ENCODE measurements at regions not wholly inside any gene's neighbourhood (a gene's known extent, or its start where the extent isn't known, plus 50 kb on each side); places are given as distances from the start of the nearest gene placed in this dataset.
A peak's percentile ranks its signal among the peaks of the same experiment; 100 is the strongest.

DNA sequence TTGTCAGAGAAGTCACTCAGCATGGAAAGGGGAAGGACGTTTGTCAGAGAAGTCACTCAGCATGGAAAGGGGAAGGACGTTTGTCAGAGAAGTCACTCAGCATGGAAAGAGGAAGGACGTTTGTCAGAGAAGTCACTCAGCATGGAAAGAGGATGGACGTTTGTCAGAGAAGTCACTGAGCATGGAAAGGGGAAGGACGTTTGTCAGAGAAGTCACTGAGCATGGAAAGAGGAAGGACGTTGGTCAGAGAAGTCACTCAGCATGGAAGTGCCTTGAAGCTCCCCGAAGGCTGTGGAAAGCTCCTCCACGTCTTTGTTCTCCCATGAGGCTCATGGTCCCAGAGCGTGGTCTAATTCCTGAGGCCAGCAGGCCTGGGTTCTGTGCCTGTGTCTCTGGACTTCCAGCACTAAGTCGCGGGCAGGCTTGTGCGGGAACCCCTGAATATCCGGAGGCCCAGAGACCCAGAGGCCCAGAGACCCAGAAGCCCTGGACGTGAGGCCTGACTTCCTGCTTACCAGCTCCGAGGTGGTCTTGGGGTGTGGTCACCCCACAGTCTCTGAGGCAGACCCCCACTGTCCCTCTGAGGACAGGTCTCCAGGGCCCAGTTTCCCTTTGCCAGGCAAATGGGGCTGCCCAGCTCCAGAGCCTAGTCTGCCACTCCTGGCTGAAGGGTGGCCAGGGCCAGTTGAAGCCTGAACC, 70.4 kb upstream of the TWIST2 start:
- Histone ChIP-seq H3K4me1 (ENCODE audit: control insufficient read depth in 1 of 2, insufficient read depth in 2 of 2, low read length in 2 of 2) (no peaks in the 10 kb centered on the region), H3K9me3 (ENCODE audit: control insufficient read depth, low read length) (no peaks in the 10 kb centered on the region), H3K27ac (ENCODE audit: low read depth in 1 of 2, low read length in 2 of 2) (no peak overlapping the region), H3K4me3 (ENCODE audit: low read length in 2 of 2) (no peak overlapping the region), H3K36me3 (ENCODE audit: control insufficient read depth in 1 of 2, insufficient read depth in 2 of 2, low read length in 1 of 2) (no peaks in the 10 kb centered on the region), H3K27me3 (ENCODE audit: control insufficient read depth in 1 of 2, insufficient read depth in 2 of 2, low read length in 1 of 2) (no peaks in the 10 kb centered on the region)
- DNase-seq (peak in 1 of 2 donors; percentile 26), ATAC-seq (ENCODE audit: low FRiP score) (no peak)
- intact Hi-C loops (cut with DNase I): no loop called here
- WGBS, 2 donors: 57 to 63% methylated on average over 11 to 15 of the region's 15 CpGs

GRCh38 chr2:238784671-238785527, 63.0 kb upstream of the TWIST2 start:
- WGBS, 2 donors: 12 to 13% methylated on average over 17 of the region's 17 CpGs
- H3K27me3 ChIP-seq (ENCODE audit: control insufficient read depth in 1 of 2, insufficient read depth in 2 of 2, low read length in 1 of 2): no peaks in the 10 kb centered on the region
- H3K36me3 ChIP-seq (ENCODE audit: control insufficient read depth in 1 of 2, insufficient read depth in 2 of 2, low read length in 1 of 2): no peaks in the 10 kb centered on the region
- H3K9me3 ChIP-seq (ENCODE audit: control insufficient read depth, low read length): no peaks in the 10 kb centered on the region
- no peak overlapping the region for H3K27ac ChIP-seq (ENCODE audit: low read depth in 1 of 2, low read length in 2 of 2)
- DNase-seq: peak; percentile 75 to 91
- intact Hi-C loops (cut with DNase I): loop anchor here (1.0 to 5.0 kb wide), 4 partner anchors 63 to 413 kb away; no protein-coding TSS in a partner anchor
- H3K4me1 ChIP-seq (ENCODE audit: control insufficient read depth in 1 of 2, insufficient read depth in 2 of 2, low read length in 2 of 2): no peaks in the 10 kb centered on the region
- ATAC-seq (ENCODE audit: low FRiP score): peak; percentile 86
- H3K4me3 ChIP-seq (ENCODE audit: low read length in 2 of 2): no peak overlapping the region

DNA sequence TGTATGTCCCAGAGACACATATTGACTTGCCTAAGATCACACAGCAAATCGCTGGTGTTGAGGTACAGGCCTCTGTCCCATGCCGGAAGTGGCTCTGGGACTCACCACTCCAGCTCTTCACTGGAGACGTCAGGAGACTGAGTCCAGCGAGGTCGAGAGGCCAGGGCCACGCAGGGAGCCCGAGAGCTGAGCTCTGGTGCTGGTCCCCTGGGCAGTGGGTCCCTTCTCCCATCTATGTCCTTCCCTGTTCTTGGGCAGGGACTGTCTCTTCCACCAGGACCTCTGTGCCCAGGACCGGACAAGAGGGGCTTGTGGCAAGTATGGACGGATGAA, 62.4 kb upstream of the TWIST2 start:
- no peak overlapping the region for H3K4me3 ChIP-seq (ENCODE audit: low read length in 2 of 2)
- H3K9me3 ChIP-seq (ENCODE audit: control insufficient read depth, low read length): no peaks in the 10 kb centered on the region
- DNase-seq (no peak), ATAC-seq (ENCODE audit: low FRiP score) (peak; percentile 27)
- 87 to 89% methylated on average over 9 of the region's 9 CpGs for WGBS, 2 donors
- no peaks in the 10 kb centered on the region for H3K36me3 ChIP-seq (ENCODE audit: control insufficient read depth in 1 of 2, insufficient read depth in 2 of 2, low read length in 1 of 2)
- H3K27me3 ChIP-seq (ENCODE audit: control insufficient read depth in 1 of 2, insufficient read depth in 2 of 2, low read length in 1 of 2): no peaks in the 10 kb centered on the region
- intact Hi-C loops (cut with DNase I): loop anchor here in 1 of 2 donors (5.0 kb wide), 1 partner anchor 413 kb away; no protein-coding TSS in a partner anchor
- no peaks in the 10 kb centered on the region for H3K4me1 ChIP-seq (ENCODE audit: control insufficient read depth in 1 of 2, insufficient read depth in 2 of 2, low read length in 2 of 2)
- no peak overlapping the region for H3K27ac ChIP-seq (ENCODE audit: low read depth in 1 of 2, low read length in 2 of 2)

- H3K36me3 ChIP-seq (ENCODE audit: control insufficient read depth in 1 of 2, insufficient read depth in 2 of 2, low read length in 1 of 2): no peaks in the 10 kb centered on the region
- ATAC-seq (ENCODE audit: low FRiP score): no peak
- no peak for DNase-seq
- H3K27me3 ChIP-seq (ENCODE audit: control insufficient read depth in 1 of 2, insufficient read depth in 2 of 2, low read length in 1 of 2): no peaks in the 10 kb centered on the region
- 91 to 94% methylated on average over 9 of the region's 9 CpGs for WGBS, 2 donors
- H3K4me1 ChIP-seq (ENCODE audit: control insufficient read depth in 1 of 2, insufficient read depth in 2 of 2, low read length in 2 of 2): no peaks in the 10 kb centered on the region
- H3K9me3 ChIP-seq (ENCODE audit: control insufficient read depth, low read length): no peaks in the 10 kb centered on the region
- intact Hi-C loops (cut with DNase I): loop anchor here in 1 of 2 donors (5.0 kb wide), 1 partner anchor 414 kb away; no protein-coding TSS in a partner anchor
- H3K27ac ChIP-seq (ENCODE audit: low read depth in 1 of 2, low read length in 2 of 2): no peak overlapping the region
- H3K4me3 ChIP-seq (ENCODE audit: low read length in 2 of 2): no peak overlapping the region
These were observed 61.5 kb upstream of the TWIST2 start for GRCh38 chr2:238786379-238786778.

DNA sequence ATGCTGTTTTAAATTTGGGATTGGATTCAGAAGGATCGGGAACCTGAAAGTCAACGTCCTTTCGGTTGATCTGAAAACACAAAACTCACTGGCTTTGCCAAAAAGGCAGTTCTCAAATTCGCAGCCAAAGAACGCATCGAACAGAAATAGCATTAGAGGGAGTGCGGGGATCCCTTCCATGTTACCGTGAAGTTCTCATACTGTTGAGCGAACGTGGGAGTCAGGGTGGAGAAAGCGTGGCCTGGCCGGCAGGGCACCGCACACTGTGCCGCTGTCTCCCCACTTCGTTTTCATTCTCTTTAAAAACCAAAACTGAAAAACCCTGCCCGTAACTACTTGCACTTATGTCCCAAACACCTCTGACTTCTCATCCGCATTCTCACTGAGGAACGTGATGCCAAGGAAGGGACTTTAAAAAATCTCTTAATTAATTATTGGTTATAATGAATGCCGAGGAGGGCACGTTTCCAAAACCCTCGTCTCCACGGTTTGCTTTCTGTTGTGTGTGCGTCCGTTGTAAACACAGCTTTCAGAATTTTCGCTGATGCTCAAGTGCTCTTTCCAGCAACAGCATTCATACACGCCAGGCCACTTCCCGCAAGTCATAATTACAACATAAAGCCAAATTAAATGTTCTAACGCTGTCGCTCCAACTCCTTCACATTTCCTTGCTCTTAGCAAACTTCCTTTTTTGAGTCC, 60.9 kb upstream of the TWIST2 start:
- H3K36me3 ChIP-seq (ENCODE audit: control insufficient read depth in 1 of 2, insufficient read depth in 2 of 2, low read length in 1 of 2): no peaks in the 10 kb centered on the region
- H3K9me3 ChIP-seq (ENCODE audit: control insufficient read depth, low read length): no peaks in the 10 kb centered on the region
- ATAC-seq (ENCODE audit: low FRiP score): no peak
- H3K27me3 ChIP-seq (ENCODE audit: control insufficient read depth in 1 of 2, insufficient read depth in 2 of 2, low read length in 1 of 2): no peaks in the 10 kb centered on the region
- no peak overlapping the region for H3K27ac ChIP-seq (ENCODE audit: low read depth in 1 of 2, low read length in 2 of 2)
- intact Hi-C loops (cut with DNase I): loop anchor here in 1 of 2 donors (5.0 kb wide), 1 partner anchor 415 kb away; no protein-coding TSS in a partner anchor
- DNase-seq: no peak
- H3K4me3 ChIP-seq (ENCODE audit: low read length in 2 of 2): no peak overlapping the region
- no peaks in the 10 kb centered on the region for H3K4me1 ChIP-seq (ENCODE audit: control insufficient read depth in 1 of 2, insufficient read depth in 2 of 2, low read length in 2 of 2)
- 74 to 75% methylated on average over 29 of the region's 29 CpGs for WGBS, 2 donors

- Histone ChIP-seq H3K4me3 (ENCODE audit: low read length in 2 of 2) (no peak overlapping the region), H3K36me3 (ENCODE audit: control insufficient read depth in 1 of 2, insufficient read depth in 2 of 2, low read length in 1 of 2) (no peaks in the 10 kb centered on the region), H3K9me3 (ENCODE audit: control insufficient read depth, low read length) (no peaks in the 10 kb centered on the region), H3K27ac (ENCODE audit: low read depth in 1 of 2, low read length in 2 of 2) (no peak overlapping the region), H3K4me1 (ENCODE audit: control insufficient read depth in 1 of 2, insufficient read depth in 2 of 2, low read length in 2 of 2) (no peaks in the 10 kb centered on the region), H3K27me3 (ENCODE audit: control insufficient read depth in 1 of 2, insufficient read depth in 2 of 2, low read length in 1 of 2) (no peaks in the 10 kb centered on the region)
- ATAC-seq (ENCODE audit: low FRiP score) (no peak), DNase-seq (no peak)
- 93 to 94% methylated on average over 5 of the region's 5 CpGs for WGBS, 2 donors
- intact Hi-C loops (cut with DNase I): loop anchor here in 1 of 2 donors (5.0 kb wide), 1 partner anchor 415 kb away; no protein-coding TSS in a partner anchor
These were observed 60.4 kb upstream of the TWIST2 start for GRCh38 chr2:238787501-238787900.

DNA sequence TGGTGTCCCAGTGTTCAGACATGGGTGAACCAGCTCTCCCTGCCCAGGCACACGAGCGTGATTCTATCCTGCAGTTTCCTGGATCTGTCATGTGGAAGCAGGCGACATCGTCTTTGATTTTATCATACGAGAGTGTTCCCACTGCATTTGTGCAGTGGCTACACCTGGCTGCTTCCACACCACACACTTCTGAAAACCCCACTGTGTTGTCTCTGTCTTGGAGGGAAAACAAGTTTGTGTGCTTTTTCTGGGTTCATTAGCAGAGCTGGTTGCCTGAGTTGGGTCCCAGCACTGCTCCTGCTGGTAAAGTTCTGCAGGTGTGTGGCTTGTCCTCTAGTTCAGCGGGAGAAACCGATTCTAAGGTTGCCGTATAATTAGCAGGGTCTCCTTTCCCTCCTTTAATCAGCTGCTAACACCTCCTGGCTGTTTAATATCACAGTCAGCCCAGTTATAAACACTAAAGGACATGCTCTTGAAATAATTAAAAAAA, 58.5 kb upstream of the TWIST2 start:
- Histone ChIP-seq H3K4me1 (ENCODE audit: control insufficient read depth in 1 of 2, insufficient read depth in 2 of 2, low read length in 2 of 2) (no peaks in the 10 kb centered on the region), H3K9me3 (ENCODE audit: control insufficient read depth, low read length) (no peaks in the 10 kb centered on the region), H3K27ac (ENCODE audit: low read depth in 1 of 2, low read length in 2 of 2) (no peak overlapping the region), H3K27me3 (ENCODE audit: control insufficient read depth in 1 of 2, insufficient read depth in 2 of 2, low read length in 1 of 2) (no peaks in the 10 kb centered on the region), H3K36me3 (ENCODE audit: control insufficient read depth in 1 of 2, insufficient read depth in 2 of 2, low read length in 1 of 2) (no peaks in the 10 kb centered on the region), H3K4me3 (ENCODE audit: low read length in 2 of 2) (no peak overlapping the region)
- ATAC-seq (ENCODE audit: low FRiP score): no peak
- DNase-seq: peak in 1 of 2 donors; percentile 11
- intact Hi-C loops (cut with DNase I): loop anchor here in 1 of 2 donors (5.0 kb wide), 1 partner anchor 417 kb away; no protein-coding TSS in a partner anchor
- 95 to 96% methylated on average over 8 of the region's 8 CpGs for WGBS, 2 donors

DNA sequence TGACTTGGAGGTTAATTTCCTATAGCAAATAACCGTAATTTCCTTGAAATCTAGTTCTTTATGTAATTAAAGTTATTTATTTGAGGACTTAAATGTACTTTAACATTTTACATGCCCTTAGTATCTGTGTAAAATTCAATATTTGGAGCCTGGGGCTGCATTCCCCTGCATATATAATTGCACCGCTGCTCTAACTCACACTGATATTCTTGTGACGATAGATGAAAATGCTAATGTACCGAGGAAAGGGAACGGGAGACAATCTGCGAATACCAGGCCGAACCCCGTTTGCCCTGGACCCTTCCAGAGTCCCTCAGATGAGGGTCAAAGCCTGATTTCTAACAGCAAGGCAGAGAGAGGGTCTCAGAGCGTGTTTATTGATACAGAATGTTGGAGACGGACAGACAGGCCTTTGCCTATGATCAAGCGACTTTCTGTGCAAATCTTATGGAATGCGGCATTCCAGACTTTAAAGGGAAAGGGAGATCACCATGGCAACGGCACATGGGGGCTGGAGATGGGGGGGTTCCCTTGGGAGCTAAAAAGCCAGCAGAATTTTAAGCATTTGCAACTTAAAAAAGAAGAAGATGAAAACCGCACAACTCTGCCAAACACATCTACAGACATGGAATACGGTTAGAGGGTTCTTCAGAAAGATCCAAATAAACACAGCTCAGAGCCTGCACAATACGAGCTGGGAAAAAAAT, 57.6 kb upstream of the TWIST2 start:
- WGBS, 2 donors: 70 to 73% methylated on average over 16 of the region's 16 CpGs

More for the DNA sequence above, 57.6 kb upstream of the TWIST2 start:
- no peak overlapping the region for H3K4me3 ChIP-seq (ENCODE audit: low read length in 2 of 2)
- ATAC-seq (ENCODE audit: low FRiP score) (no peak), DNase-seq (no peak)
- no peaks in the 10 kb centered on the region for H3K36me3 ChIP-seq (ENCODE audit: control insufficient read depth in 1 of 2, insufficient read depth in 2 of 2, low read length in 1 of 2)
- H3K9me3 ChIP-seq (ENCODE audit: control insufficient read depth, low read length): no peaks in the 10 kb centered on the region
- H3K27ac ChIP-seq (ENCODE audit: low read depth in 1 of 2, low read length in 2 of 2): no peak overlapping the region
- no peaks in the 10 kb centered on the region for H3K4me1 ChIP-seq (ENCODE audit: control insufficient read depth in 1 of 2, insufficient read depth in 2 of 2, low read length in 2 of 2)
- intact Hi-C loops (cut with DNase I): no loop called here
- no peaks in the 10 kb centered on the region for H3K27me3 ChIP-seq (ENCODE audit: control insufficient read depth in 1 of 2, insufficient read depth in 2 of 2, low read length in 1 of 2)

All from aorta (tissue), 5 donors.